ENCODE measurements at regions not wholly inside any gene's neighbourhood (a gene's known extent, or its start where the extent isn't known, plus 50 kb on each side); places are given as distances from the start of the nearest gene placed in this dataset.

DNA sequence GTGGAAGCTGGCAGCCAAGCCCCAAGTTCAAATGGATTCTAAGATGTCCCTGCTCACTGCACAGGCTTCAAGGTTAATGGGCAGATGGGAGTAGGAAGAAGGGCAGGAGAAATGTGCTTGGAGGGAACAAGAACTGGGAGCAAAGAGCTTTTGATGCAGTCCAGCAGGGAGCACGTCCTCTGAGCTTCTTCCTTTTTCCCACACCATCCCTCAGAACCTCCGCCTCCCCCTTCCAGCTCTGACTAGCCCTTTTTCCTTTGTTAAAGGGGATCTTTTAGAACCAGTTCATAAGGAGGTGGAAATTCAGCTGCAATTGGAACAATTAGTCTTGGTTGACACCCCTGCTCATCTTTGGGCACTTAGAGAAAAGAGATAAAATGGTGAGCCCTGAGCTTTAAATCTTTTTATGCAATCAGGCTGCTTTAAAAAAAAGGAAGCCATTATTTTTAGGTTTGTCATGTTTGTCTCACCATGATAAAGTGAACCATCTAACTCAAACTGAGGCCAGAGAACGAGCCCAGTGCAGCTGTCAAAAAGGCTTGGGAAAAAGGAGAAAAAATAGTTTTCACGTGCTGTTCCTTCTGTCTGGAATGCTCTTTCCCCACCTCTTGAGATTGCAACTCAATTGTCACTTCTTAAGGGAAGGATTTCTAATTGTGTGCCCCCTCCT is 135.8 kb upstream of the IL1RAPL2 start:
- TF ChIP-seq POLR2AphosphoS5 (IDR thresholded peaks at IDR 0.05) (no peak), CTCF (IDR thresholded peaks at IDR 0.05) (no peak)
